SW 1271 (cell line): ENCODE measurements at regions not wholly inside any gene's neighbourhood (a gene's known extent, or its start where the extent isn't known, plus 50 kb on each side); places are given as distances from the start of the nearest gene placed in this dataset.
"Not testable (repeated sequence)": the region's sequence is repeated elsewhere in the genome, so short reads cannot be mapped to it uniquely, and the experiment has no call there.

Experiments
- DNase-seq, 2 experiments: peaks; one replicate each; lab custom pipeline; 2025; lab: John Stamatoyannopoulos, UW

- DNase-seq = no peak
Measured at GRCh38 chrX:150052226-150052625, 113.9 kb upstream of the EOLA2 start.

GRCh38 chrX:150058728-150059127 is 120.4 kb upstream of the EOLA2 start:
- DNase-seq = no peak

DNA sequence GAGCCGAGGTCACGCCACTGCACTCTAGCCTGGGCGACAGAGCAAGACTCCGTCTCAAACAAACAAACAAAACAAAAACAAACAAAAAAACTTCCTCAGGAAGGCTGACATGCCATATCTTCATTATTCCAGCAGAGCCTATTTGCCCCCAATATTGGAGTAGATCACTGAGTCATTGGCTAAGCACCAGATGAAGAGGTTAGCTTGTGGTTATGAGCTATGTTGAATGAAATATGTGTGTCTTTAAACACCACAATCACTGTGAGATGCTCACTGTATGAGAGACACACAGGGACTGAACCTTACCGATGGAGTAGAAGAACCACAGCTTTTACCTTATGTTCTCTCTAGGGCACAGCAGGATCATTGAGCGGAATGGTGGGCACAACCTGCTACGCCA is 122.1 kb upstream of the EOLA2 start:
- DNase-seq = no peak

DNA sequence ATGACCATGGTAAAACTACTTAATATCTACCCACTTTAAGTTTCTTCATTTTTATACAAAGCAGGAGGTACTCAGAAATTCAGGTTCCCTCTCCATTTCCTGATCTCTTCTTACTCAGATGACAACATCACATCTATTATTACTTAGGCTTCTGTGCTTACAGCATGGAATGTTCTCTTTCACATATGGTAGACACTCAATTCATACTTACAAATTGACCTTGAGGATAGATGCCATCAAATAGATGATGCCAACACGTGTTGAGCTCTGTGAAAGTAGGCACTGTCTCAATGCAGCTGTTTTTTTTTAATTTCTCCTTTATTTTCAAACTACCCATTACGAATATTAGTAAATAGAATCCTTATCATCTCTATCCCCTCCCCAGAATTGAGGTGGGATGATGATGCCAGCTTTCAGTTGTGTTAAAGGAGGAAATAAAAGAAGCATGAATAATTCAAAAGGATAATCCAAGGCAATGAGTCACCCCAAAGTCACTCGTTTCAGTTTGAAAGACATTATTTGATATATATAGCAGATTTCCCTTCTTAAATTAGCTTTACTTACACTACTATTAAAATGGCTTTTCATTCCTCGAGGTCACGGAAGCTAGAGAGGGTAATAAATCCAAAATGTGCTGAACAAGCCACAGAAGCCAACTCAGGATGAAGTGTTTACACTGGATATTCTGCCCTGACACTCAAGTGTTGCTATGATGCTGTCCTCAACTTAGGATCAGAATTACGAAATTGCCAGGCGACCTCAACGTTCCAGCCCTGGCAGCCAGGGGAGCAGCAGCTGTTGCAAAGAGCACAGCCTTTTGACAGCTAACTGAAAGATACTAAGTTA is 124.2 kb upstream of the EOLA2 start:
- DNase-seq = peak; percentile 14 to 76

- no peak for DNase-seq
Measured at GRCh38 chrX:150063138-150063518, 124.8 kb upstream of the EOLA2 start.

- DNase-seq = no peak
Measured at GRCh38 chrX:150063674-150064073, 125.4 kb upstream of the EOLA2 start.

GRCh38 chrX:150074175-150074574 is 135.9 kb upstream of the EOLA2 start:
- no peak for DNase-seq

- DNase-seq = no peak
Measured at GRCh38 chrX:150080497-150080896, 142.2 kb upstream of the EOLA2 start.

- no peak for DNase-seq
Measured at GRCh38 chrX:150081076-150081475, 142.8 kb upstream of the EOLA2 start.

GRCh38 chrX:150084496-150085229 is 146.4 kb upstream of the EOLA2 start:
- peak; percentile 7 to 8 for DNase-seq

- DNase-seq = no peak
Measured at GRCh38 chrX:150085881-150086280, 147.6 kb upstream of the EOLA2 start.

DNA sequence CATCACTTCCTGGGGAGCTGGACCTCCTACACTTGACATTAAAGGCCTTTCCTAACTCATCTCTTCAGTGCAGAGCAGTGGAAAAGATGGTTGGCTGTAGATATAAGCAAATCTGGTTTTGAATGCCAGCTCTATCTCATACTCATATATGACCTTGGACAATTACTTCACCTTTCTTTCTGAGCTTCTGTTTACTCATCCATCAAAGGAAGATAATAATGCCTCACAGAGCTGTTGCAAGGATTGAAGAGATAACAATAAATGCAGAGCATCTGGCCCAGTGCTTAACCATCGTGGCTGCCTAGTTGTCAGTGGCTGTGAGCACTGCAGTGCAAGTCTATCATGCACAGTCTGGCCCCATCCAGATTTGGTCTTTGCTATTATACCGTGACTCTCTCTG is 148.1 kb upstream of the EOLA2 start:
- DNase-seq = no peak

DNA sequence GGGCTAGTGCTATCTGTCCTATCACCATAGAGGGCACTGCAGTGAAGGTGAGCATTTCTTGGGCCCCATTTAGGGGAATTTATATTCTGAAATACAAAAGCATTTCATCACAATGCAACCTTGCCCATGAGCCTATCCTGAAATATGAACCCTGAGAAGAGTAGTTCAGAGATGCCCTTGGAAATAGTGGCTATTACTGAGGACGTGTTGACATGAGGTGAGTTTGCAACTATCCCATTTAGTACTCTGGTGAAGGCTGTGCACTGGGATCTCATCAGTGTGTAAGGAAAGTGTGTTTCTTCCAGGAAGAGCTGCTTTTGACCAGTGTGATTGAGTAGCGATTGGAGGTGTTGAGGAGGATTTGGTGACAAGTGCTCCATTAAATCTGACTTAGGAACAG is 149.3 kb upstream of the EOLA2 start:
- no peak for DNase-seq

GRCh38 chrX:150088042-150088441 is 149.8 kb upstream of the EOLA2 start:
- DNase-seq = no peak

DNA sequence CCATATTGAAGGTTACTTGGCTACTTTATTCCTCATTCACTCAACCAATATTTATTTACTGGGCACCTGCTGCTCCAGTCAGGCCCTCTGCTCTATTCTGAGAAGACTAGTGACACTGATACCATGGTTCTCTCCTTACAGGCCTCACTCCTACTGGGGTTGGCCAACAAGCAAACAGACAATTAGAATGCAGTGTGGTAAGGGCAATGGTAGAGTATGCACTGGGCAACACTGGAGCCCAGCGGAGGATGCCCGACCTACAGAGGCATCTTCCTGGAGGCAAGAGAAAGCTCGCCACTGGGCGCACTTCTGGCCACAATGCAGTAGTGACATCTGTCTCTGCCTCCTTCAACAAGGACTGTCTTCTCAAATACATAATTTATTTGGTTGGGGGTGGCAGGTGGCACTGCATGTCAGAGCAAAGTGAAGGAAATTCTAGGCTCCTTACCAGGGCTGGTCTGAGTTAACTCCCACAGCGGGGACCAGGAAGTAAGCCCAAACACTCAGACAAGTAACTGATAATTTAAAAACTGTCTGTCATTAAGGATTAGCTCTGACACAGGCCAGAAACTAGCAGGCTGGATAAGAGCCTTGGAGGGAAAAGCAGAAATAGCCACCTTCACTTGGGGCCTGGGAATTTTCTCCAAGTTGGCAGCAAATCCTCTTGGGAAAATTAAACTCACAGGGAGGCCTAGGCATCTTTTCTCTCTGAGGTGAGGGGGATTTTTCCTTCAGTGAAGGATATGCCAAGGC is 150.7 kb upstream of the EOLA2 start:
- no peak for DNase-seq

GRCh38 chrX:150091300-150091699 is 153.0 kb upstream of the EOLA2 start:
- not testable (repeated sequence) for DNase-seq

GRCh38 chrX:150092549-150092948 is 154.3 kb upstream of the EOLA2 start:
- DNase-seq = no peak

DNA sequence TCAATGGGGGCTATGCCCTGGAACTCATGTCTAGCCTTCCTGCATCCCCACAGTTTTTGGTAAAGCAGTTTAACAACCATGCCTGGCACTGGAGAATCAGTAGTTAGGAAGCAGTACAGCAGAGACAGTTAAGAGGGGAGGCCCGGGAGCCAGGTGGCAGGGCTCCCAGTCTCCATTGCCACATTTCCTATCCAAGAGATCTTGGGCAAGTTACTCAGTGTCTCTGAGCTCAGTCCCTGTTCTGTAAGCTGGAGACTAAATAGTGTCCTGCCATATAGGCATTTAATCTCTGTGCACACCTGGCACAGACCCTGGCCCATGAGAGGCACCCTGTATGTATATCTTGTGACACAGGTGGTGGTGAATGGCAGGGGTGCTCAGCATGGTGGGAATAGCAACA is 156.1 kb upstream of the EOLA2 start:
- DNase-seq = no peak

DNA sequence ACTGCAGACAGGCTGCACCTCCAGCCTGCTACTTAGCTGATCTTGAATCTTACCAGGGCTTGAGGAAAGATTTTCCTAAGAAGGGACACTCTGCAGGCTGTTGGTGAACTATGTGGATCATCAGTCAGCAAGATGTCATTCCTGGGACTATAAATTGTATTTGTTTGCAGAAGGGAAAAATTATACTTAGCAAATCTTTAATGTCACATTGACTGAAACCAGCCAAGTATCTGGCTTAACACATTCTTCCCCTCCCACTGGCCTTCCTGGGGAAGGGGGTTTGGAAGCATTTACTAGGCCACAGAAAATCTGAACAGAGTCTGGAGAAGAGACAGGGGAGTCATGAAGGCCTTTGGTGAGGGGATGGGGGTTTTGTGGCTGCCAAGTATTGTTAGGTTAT is 156.7 kb upstream of the EOLA2 start:
- DNase-seq = no peak

DNA sequence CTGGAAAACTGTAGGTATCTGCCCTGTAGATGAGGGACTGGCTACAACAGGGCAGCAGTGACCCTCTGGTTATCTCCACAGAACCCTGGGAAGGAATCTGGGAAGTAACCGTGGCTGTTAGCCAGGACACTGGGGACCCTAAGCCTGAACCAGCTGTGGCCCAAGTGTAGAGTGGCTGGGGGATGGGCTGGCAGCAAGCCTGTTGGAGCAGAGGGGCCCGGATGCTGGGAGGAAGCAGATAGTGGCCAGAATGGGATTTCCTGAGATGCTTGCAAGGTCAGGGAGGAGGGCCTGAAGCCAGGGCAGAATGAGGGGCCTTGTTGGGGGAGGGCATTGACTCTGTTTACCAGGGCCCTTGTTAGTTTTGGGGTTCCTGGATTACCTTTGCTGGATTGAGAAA is 161.0 kb upstream of the EOLA2 start:
- no peak for DNase-seq

- DNase-seq = no peak
Measured at GRCh38 chrX:150100261-150100660, 162.0 kb upstream of the EOLA2 start.

GRCh38 chrX:150118476-150118875 is 180.2 kb upstream of the EOLA2 start:
- no peak for DNase-seq

DNA sequence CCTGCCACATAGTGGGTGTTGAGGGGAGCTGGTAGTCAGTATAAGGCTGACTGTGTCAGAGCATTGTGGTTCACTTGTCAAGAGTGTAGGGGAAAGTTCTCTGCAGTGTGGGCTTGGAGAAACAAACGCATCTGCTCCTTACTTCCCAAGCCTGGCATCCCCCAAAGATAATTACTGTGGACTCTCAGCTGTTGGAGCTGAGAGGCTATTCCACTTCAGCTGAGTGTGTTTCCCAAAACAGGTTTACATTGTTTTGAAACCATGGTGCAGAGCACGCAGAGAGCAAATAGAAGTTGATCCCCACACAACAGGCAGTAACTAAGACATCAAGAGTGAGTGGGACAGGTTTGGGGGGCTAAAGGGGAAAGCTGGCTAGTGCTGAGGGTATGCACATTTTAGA is 181.0 kb upstream of the EOLA2 start:
- no peak for DNase-seq
